ENCODE measurements at regions not wholly inside any gene's neighbourhood (a gene's known extent, or its start where the extent isn't known, plus 50 kb on each side); places are given as distances from the start of the nearest gene placed in this dataset.

DNA sequence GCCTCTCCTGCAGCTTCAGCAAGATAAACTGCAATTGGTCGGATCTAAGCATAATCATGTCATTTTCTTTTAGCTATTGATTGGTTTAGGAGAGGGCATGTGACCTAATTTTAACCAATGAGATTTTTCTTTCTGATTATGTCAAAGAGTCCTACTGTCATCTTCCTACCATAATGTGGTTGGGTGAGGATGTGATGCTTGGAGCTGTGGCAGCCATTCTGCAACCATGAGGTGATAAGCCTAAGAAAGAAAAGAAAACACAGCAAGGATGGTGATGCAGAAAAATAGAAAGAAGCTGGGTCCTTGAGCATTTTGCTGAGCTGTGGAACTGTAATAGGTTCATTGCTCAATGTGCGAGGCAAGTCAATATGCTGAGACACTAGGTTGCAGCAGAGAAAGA is 121.7 kb upstream of the CRHR1 start:
- no peak overlapping the region for H3K4me3 ChIP-seq (ENCODE audit: low read depth, low read length)
- TF ChIP-seq, protein P1, sequence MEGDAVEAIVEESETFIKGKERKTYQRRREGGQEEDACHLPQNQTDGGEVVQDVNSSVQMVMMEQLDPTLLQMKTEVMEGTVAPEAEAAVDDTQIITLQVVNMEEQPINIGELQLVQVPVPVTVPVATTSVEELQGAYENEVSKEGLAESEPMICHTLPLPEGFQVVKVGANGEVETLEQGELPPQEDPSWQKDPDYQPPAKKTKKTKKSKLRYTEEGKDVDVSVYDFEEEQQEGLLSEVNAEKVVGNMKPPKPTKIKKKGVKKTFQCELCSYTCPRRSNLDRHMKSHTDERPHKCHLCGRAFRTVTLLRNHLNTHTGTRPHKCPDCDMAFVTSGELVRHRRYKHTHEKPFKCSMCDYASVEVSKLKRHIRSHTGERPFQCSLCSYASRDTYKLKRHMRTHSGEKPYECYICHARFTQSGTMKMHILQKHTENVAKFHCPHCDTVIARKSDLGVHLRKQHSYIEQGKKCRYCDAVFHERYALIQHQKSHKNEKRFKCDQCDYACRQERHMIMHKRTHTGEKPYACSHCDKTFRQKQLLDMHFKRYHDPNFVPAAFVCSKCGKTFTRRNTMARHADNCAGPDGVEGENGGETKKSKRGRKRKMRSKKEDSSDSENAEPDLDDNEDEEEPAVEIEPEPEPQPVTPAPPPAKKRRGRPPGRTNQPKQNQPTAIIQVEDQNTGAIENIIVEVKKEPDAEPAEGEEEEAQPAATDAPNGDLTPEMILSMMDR (IDR thresholded peaks at IDR 0.05; ENCODE audit: low read depth, low read length), result no peak
- TF ChIP-seq, protein P2, sequence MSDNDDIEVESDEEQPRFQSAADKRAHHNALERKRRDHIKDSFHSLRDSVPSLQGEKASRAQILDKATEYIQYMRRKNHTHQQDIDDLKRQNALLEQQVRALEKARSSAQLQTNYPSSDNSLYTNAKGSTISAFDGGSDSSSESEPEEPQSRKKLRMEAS (IDR thresholded peaks at IDR 0.05; ENCODE audit: low read depth, low read length), result no peak
- TF ChIP-seq POLR2A (IDR thresholded peaks at IDR 0.05; ENCODE audit: extremely low read depth, insufficient read length) (no peak), MYC (IDR thresholded peaks at IDR 0.05; ENCODE audit: low read depth, low read length) (no peak)
- DNase-seq (ENCODE audit: low read depth), result no peak

DNA sequence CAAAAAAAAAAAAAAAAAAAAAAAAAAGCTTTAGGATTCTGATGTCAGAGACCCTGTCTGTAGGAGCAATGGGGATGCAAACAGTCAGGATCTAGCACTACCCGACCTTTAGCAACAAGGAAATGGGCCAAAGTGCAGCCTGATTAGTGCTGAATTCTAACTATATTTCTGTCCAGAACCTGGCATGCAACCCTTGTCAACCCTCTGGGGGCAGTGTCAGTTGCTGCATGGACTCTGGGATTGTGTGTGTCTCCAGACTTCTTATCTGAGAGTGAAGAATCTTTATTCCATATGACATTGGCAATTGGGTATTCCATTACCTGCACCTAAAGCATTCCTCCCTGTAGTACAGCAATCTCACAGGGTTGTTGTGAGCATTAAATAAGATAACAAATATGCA is 120.3 kb upstream of the CRHR1 start:
- TF ChIP-seq, protein P1 (IDR thresholded peaks at IDR 0.05; ENCODE audit: low read depth, low read length), result no peak
- TF ChIP-seq POLR2A (IDR thresholded peaks at IDR 0.05; ENCODE audit: extremely low read depth, insufficient read length), result no peak
- TF ChIP-seq MYC (IDR thresholded peaks at IDR 0.05; ENCODE audit: low read depth, low read length), result no peak
- TF ChIP-seq, protein P2 (IDR thresholded peaks at IDR 0.05; ENCODE audit: low read depth, low read length), result no peak
- H3K4me3 ChIP-seq (ENCODE audit: low read depth, low read length), result no peak overlapping the region
- no peak for DNase-seq (ENCODE audit: low read depth)

DNA sequence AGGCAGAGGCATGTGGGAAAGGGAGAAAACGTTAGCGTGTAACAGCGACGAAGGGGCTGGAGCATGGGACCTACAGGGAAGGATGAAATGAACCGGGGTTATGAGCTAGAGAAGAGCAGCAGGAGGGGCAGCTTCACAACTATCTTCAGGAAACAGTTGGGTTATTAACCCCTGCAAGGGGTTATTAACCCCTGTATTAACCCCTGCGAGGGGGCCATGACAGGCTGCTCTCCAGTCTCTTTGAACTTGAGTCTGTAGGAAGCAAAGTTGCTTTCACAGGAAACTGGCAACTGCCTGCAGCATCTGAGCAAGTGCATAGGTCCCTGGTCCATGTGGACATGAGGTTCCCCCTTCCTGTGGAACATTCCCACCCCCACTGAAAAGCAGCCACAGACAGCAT is 119.2 kb upstream of the CRHR1 start:
- TF ChIP-seq, protein P1 (IDR thresholded peaks at IDR 0.05; ENCODE audit: low read depth, low read length), result no peak
- no peak for TF ChIP-seq POLR2A (IDR thresholded peaks at IDR 0.05; ENCODE audit: extremely low read depth, insufficient read length)
- no peak for TF ChIP-seq MYC (IDR thresholded peaks at IDR 0.05; ENCODE audit: low read depth, low read length)
- TF ChIP-seq, protein P2 (IDR thresholded peaks at IDR 0.05; ENCODE audit: low read depth, low read length), result no peak
- no peak for DNase-seq (ENCODE audit: low read depth)
- H3K4me3 ChIP-seq (ENCODE audit: low read depth, low read length), result no peak overlapping the region

DNA sequence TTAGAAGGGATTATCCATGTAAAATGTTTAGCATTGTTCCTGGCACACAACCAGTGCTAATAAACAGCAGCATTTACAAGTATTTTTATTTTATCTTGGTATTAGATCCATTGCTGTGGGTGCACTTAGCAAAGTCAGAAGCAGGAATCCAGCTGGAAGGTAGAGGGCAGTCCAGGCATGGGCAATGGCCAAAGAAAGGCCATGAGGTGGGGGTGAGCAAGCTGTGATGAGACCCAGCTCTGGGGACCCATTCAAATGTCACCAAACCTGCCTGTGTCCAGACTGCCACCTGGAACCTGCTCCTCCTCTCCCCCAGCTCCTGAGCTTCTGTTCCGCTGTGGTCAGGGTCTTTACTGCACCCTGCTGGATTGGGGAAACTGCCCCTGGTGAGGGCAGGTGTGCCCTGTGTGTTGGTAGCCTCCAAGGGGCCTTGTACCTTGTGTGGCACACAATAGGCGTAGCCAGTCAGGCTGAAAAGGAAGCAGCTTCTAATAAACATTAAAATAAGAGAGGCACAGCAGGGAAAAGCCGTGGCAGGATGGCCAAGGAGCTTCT is 118.0 kb upstream of the CRHR1 start:
- no peak for TF ChIP-seq MYC (IDR thresholded peaks at IDR 0.05; ENCODE audit: low read depth, low read length)
- no peak for TF ChIP-seq POLR2A (IDR thresholded peaks at IDR 0.05; ENCODE audit: extremely low read depth, insufficient read length)
- TF ChIP-seq, protein P1 (IDR thresholded peaks at IDR 0.05; ENCODE audit: low read depth, low read length), result peak; percentile 13
- TF ChIP-seq, protein P2 (IDR thresholded peaks at IDR 0.05; ENCODE audit: low read depth, low read length), result no peak
- peak; percentile 12 for DNase-seq (ENCODE audit: low read depth)
- H3K4me3 ChIP-seq (ENCODE audit: low read depth, low read length), result no peak overlapping the region

DNA sequence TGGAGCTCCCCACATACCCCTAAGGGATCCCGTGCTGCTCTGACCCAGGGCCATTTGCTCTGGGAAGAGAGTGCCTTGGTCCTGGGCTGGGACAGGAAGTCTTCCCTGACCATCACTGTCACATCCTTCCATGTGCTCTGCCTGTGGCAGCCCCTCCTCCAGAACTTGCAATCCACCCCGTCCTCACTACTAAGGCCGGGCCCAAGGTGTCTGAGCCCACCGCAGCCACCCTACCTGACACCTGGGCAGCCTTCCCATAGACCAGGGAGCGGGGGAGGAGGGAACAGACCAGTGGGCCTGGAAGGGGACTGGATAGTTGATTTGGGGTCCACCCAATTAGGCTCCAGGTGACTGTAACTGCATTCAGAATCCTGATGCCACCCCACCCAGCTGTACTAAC is 117.5 kb upstream of the CRHR1 start:
- DNase-seq (ENCODE audit: low read depth), result no peak
- TF ChIP-seq MYC (IDR thresholded peaks at IDR 0.05; ENCODE audit: low read depth, low read length) (no peak), POLR2A (IDR thresholded peaks at IDR 0.05; ENCODE audit: extremely low read depth, insufficient read length) (no peak)
- TF ChIP-seq, protein P1 (IDR thresholded peaks at IDR 0.05; ENCODE audit: low read depth, low read length), result no peak
- TF ChIP-seq, protein P2 (IDR thresholded peaks at IDR 0.05; ENCODE audit: low read depth, low read length), result no peak
- no peak overlapping the region for H3K4me3 ChIP-seq (ENCODE audit: low read depth, low read length)
